SK-N-SH treated with all-trans-retinoic acid at 6 μM for 48 hours (cell line): ENCODE measurements at regions not wholly inside any gene's neighbourhood (a gene's known extent, or its start where the extent isn't known, plus 50 kb on each side); places are given as distances from the start of the nearest gene placed in this dataset.

Experiments
- BACH2 ChIP-seq: fragments of 250-450 bp; sonication (Bioruptor Pico); IDR thresholded peaks from 2 replicates; pipeline ENCODE4 v1.9.0; 2021; ENCODE audit warnings: mild to moderate bottlenecking, borderline replicate concordance
- ISL1 ChIP-seq: fragments of 250-450 bp; sonication (Bioruptor Pico); IDR thresholded peaks from 2 replicates; pipeline ENCODE4 v2.1.2; 2022; ENCODE audit warnings: mild to moderate bottlenecking, moderate library complexity
- OSR1 ChIP-seq: fragments of 250-450 bp; sonication (Bioruptor Pico); IDR thresholded peaks from 2 replicates; pipeline ENCODE4 v1.8.0; 2022; ENCODE audit warnings: moderate library complexity, mild to moderate bottlenecking, inconsistent platforms
- RARB ChIP-seq: fragments of 250-450 bp; sonication (Bioruptor Pico); IDR thresholded peaks from 2 replicates; pipeline ENCODE4 v1.8.0; 2021; ENCODE audit warnings: mild to moderate bottlenecking, moderate library complexity
- TCF4 ChIP-seq: fragments of 250-450 bp; sonication (Bioruptor Pico); IDR thresholded peaks from 2 replicates; pipeline ENCODE4 v1.8.0; 2021; ENCODE audit warnings: mild to moderate bottlenecking, moderate library complexity, borderline replicate concordance
- TOX ChIP-seq: fragments of 250-450 bp; sonication (Bioruptor Pico); IDR thresholded peaks from 2 replicates; pipeline ENCODE4 v1.8.0; 2021; ENCODE audit warnings: mild to moderate bottlenecking, moderate library complexity, borderline replicate concordance
- ZFP3 ChIP-seq: fragments of 250-450 bp; sonication (Bioruptor Pico); IDR thresholded peaks from 2 replicates; pipeline ENCODE4 v1.5.0; 2020; ENCODE audit warnings: mild to moderate bottlenecking, moderate library complexity
- ZNF70 ChIP-seq: fragments of 450-650 bp; formaldehyde crosslinking; IDR thresholded peaks from 2 replicates; pipeline ENCODE4 v1.5.0; 2020; ENCODE audit warnings: mild to moderate bottlenecking, moderate library complexity
- TF ChIP-seq, protein P1 (sequence below): fragments of 250-450 bp; sonication (Bioruptor Pico); IDR thresholded peaks from 2 replicates; pipeline ENCODE4 v1.5.1; 2020; ENCODE audit warnings: low read depth, mild to moderate bottlenecking, moderate library complexity
- TF ChIP-seq, protein P2 (sequence below): fragments of 250-450 bp; sonication (Bioruptor Pico); IDR thresholded peaks from 2 replicates; pipeline ENCODE4 v1.8.0; 2020; ENCODE audit warnings: mild to moderate bottlenecking, moderate library complexity, borderline replicate concordance
- TF ChIP-seq, protein P3 (sequence below): fragments of 250-450 bp; sonication (Bioruptor Pico); IDR thresholded peaks from 2 replicates; pipeline ENCODE4 v1.5.1; 2021; ENCODE audit warnings: mild to moderate bottlenecking, moderate library complexity

DNA sequence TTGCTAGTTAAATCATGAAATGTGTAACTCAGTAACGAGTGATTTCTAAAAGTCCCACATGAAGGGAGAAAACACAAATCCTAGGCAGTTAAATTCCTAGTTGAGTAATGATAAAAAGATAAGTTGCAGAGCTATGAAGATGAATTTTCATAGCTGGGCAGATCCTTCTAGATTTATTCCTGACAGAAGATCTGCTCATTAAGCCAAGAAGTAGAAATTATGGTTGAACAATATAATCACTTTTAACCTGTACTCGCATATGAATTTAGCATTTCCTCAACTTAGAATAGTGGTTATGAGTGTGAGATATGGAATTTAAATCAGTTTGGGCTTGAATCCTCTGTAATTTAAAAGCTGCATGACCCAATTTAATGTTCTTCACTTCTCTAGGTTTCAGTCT lies 359.2 kb upstream of the HSF2 start:
- TF ChIP-seq, protein P1, sequence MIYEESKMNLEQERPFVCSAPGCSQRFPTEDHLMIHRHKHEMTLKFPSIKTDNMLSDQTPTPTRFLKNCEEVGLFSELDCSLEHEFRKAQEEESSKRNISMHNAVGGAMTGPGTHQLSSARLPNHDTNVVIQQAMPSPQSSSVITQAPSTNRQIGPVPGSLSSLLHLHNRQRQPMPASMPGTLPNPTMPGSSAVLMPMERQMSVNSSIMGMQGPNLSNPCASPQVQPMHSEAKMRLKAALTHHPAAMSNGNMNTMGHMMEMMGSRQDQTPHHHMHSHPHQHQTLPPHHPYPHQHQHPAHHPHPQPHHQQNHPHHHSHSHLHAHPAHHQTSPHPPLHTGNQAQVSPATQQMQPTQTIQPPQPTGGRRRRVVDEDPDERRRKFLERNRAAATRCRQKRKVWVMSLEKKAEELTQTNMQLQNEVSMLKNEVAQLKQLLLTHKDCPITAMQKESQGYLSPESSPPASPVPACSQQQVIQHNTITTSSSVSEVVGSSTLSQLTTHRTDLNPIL (CRISPR knock-in tag): no peak
- TF ChIP-seq ISL1 (no peak), BACH2 (no peak), OSR1 (CRISPR knock-in tag) (no peak), TOX (CRISPR knock-in tag) (no peak), ZFP3 (CRISPR knock-in tag) (no peak), ZNF70 (no peak), TCF4 (CRISPR knock-in tag) (no peak), RARB (CRISPR knock-in tag) (no peak)
- TF ChIP-seq, protein P2, sequence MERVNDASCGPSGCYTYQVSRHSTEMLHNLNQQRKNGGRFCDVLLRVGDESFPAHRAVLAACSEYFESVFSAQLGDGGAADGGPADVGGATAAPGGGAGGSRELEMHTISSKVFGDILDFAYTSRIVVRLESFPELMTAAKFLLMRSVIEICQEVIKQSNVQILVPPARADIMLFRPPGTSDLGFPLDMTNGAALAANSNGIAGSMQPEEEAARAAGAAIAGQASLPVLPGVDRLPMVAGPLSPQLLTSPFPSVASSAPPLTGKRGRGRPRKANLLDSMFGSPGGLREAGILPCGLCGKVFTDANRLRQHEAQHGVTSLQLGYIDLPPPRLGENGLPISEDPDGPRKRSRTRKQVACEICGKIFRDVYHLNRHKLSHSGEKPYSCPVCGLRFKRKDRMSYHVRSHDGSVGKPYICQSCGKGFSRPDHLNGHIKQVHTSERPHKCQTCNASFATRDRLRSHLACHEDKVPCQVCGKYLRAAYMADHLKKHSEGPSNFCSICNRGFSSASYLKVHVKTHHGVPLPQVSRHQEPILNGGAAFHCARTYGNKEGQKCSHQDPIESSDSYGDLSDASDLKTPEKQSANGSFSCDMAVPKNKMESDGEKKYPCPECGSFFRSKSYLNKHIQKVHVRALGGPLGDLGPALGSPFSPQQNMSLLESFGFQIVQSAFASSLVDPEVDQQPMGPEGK (CRISPR knock-in tag): no peak
- TF ChIP-seq, protein P3, sequence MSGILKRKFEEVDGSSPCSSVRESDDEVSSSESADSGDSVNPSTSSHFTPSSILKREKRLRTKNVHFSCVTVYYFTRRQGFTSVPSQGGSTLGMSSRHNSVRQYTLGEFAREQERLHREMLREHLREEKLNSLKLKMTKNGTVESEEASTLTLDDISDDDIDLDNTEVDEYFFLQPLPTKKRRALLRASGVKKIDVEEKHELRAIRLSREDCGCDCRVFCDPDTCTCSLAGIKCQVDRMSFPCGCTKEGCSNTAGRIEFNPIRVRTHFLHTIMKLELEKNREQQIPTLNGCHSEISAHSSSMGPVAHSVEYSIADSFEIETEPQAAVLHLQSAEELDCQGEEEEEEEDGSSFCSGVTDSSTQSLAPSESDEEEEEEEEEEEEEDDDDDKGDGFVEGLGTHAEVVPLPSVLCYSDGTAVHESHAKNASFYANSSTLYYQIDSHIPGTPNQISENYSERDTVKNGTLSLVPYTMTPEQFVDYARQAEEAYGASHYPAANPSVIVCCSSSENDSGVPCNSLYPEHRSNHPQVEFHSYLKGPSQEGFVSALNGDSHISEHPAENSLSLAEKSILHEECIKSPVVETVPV: no peak
